ENCODE measurements at regions not wholly inside any gene's neighbourhood (a gene's known extent, or its start where the extent isn't known, plus 50 kb on each side); places are given as distances from the start of the nearest gene placed in this dataset.
A peak's percentile ranks its signal among the peaks of the same experiment; 100 is the strongest.

DNA sequence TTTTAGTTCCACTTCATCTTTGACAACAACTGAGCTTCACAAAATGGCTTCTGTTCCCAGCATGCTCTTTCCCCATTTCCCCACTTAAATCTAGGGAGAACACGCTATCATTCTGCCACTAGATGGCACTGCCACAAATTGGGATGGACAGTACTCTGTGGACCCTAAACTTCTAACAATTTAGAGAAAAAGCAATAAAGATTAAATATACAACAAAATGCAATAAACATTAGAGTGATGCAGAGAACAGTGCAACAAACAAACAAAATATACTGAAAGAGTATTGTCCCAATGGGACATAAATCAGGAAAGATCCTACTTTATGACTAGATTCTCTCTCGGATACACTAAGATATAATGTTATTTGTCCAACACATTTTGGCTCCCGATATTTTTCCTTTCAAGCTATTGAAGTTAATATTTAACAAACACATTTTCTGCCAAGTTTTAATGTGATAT, 169.7 kb upstream of the TMCO5A start:
- CTCF ChIA-PET, result interaction anchor here (0.6 to 3.9 kb wide), 27 partner anchors 8 to 120 kb away, joined by 3 to 54 read pairs (median 5); no protein-coding TSS in a partner anchor
- TF ChIP-seq, protein P1, sequence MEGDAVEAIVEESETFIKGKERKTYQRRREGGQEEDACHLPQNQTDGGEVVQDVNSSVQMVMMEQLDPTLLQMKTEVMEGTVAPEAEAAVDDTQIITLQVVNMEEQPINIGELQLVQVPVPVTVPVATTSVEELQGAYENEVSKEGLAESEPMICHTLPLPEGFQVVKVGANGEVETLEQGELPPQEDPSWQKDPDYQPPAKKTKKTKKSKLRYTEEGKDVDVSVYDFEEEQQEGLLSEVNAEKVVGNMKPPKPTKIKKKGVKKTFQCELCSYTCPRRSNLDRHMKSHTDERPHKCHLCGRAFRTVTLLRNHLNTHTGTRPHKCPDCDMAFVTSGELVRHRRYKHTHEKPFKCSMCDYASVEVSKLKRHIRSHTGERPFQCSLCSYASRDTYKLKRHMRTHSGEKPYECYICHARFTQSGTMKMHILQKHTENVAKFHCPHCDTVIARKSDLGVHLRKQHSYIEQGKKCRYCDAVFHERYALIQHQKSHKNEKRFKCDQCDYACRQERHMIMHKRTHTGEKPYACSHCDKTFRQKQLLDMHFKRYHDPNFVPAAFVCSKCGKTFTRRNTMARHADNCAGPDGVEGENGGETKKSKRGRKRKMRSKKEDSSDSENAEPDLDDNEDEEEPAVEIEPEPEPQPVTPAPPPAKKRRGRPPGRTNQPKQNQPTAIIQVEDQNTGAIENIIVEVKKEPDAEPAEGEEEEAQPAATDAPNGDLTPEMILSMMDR (IDR thresholded peaks at IDR 0.05; ENCODE audit: insufficient read depth, low read length, missing control alignments), result peak; percentile 52
- POLR2A ChIA-PET, result no interaction called here
- H3K4me3 ChIP-seq (ENCODE audit: low read depth, low read length), result no peak overlapping the region
- DNase-seq (ENCODE audit: low read depth, low spot score), result no peak

DNA sequence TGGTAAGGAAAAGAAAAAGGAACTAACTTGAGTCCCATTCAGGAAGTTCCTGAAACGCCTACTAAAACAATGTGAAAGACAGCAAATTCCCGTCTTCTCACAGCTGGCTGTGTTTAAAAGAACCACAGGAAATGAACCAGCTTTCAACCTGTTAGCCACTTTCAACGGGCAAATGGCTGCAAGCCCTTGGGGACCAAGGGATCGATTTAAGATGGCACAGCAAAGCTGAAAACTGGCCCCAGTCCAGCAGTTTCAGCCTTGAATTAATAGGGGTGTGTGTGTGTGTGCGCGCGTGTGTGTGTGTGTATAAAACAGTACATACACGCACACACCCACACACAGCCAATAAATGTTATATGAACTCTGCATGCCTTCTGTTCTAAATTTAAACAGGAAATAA, 168.7 kb upstream of the TMCO5A start:
- POLR2A ChIA-PET, result no interaction called here
- CTCF ChIA-PET, result interaction anchor here (1.8 to 3.9 kb wide), 8 partner anchors 9 to 119 kb away, joined by 5 to 54 read pairs (median 10); no protein-coding TSS in a partner anchor
- H3K4me3 ChIP-seq (ENCODE audit: low read depth, low read length), result no peak overlapping the region

DNA sequence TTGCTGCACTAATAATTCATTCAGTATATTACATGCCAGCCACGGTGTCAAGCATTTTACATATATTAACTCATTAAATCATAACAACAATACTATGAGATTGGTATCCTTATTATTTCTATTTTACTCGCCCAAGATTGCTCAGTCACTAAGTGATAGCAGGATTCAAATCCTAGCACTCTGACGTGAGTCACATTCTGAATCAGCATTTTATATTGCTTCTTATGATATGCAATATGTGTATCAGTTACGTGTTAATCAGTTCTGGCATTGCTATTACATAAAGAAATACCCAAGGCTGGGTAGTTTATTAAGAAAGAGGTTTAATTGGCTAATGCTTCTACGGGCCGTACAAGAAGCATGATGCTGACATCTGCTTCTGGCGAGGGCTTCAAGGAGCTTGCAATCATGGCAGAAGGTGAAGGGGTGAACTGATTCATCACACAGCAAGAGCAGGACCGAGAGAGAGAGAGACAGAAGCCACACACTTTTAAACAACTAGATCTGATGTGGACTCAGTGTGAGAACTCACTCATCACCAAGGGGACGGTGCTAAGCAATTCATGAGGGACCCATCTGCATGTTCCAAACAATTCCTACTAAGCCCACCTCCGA, 166.5 kb upstream of the TMCO5A start:
- POLR2A ChIA-PET, result no interaction called here
- CTCF ChIA-PET, result interaction anchor here (3.9 kb wide), 1 partner anchor 112 kb away, joined by 54 read pairs; no protein-coding TSS in a partner anchor
- no peak for DNase-seq (ENCODE audit: low read depth, low spot score)
- TF ChIP-seq, protein P1 (IDR thresholded peaks at IDR 0.05; ENCODE audit: insufficient read depth, low read length, missing control alignments), result no peak
- no peak overlapping the region for H3K4me3 ChIP-seq (ENCODE audit: low read depth, low read length)

More for the DNA sequence above, 168.7 kb upstream of the TMCO5A start:
- TF ChIP-seq, protein P1 (IDR thresholded peaks at IDR 0.05; ENCODE audit: insufficient read depth, low read length, missing control alignments), result no peak
- no peak for DNase-seq (ENCODE audit: low read depth, low spot score)

DNA sequence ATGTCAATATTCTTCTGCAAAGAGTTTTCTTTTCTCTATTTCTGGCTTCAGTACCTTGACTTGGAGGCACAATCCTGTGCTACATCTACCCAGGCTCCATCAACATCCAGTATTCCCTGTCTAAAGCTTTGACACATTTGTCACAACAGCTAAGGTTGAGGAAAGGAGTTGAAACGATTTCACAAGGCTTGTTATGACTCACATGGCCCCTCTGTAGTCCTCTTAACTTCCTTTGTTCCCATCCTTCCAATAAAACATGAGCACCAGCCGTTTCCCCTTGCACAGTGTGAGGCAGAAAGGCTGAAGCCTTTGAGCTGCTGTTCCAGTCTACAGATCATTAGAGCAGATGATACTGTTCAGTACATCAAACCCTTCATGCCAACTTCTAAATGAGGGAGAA, 163.0 kb upstream of the TMCO5A start:
- POLR2A ChIA-PET, result no interaction called here
- TF ChIP-seq, protein P1 (IDR thresholded peaks at IDR 0.05; ENCODE audit: insufficient read depth, low read length, missing control alignments), result no peak
- CTCF ChIA-PET, result no interaction called here
- DNase-seq (ENCODE audit: low read depth, low spot score), result no peak
- no peak overlapping the region for H3K4me3 ChIP-seq (ENCODE audit: low read depth, low read length)

DNA sequence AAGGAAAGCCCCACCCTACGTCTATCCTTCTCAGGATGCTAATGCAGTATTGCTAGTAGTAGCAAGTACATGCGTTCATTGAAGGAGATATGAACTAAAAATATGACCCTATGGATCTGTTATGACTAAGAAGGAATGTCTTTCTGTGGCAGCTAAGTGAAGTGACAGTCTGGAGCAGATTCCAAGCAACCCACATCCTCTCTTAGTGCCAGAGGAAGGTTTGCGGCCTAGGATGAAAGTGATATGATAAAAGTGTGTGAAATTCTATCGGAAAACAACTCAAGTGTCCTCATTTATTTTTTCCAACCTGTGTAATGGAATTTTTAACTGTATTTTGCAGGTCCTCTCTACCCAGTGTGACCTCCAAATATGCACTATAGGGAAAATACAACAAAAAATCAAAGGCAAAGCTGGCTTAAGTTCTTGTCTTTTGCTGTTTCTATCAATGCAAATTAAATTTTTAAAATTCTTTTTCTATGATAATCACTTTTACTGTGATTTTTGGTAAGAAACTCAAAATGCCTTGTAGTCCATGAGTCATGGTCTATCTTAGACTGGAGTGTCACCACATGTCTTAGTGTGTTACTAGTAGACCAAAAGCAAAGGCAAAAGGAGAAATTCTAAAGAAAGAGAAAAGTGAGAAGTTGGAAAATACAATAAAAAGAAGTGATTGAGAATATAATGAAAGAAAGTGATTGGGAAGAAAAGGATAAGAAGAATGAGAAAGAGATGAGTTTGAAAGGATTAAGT, 161.2 kb upstream of the TMCO5A start:
- CTCF ChIA-PET, result interaction anchor here (1.9 kb wide), 1 partner anchor 9 kb away, joined by 5 read pairs; no protein-coding TSS in a partner anchor
- TF ChIP-seq, protein P1 (IDR thresholded peaks at IDR 0.05; ENCODE audit: insufficient read depth, low read length, missing control alignments), result no peak
- H3K4me3 ChIP-seq (ENCODE audit: low read depth, low read length), result no peak overlapping the region
- peak; percentile 87 for DNase-seq (ENCODE audit: low read depth, low spot score)
- POLR2A ChIA-PET, result interaction anchor here (0.6 kb wide), 1 partner anchor 100 kb away, joined by 3 read pairs; no protein-coding TSS in a partner anchor

DNA sequence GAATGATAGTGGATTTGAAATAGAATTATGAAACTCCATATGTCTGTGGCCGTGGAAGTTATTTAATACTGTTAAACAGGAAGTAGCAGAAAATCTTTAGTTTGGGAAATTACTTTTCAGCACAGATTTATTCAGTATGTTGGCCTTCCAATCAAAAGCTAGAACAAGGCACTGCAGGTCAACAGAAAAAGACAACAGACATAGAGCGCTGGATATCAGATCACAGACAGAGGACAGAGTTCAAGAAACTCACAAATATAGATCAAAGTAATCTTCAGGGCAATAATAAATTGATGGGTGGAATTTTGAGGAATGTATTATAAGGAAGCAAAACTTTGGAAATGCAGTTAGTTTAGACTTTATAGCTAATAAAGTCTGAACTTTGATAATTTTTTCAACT, 159.5 kb upstream of the TMCO5A start:
- POLR2A ChIA-PET, result no interaction called here
- DNase-seq (ENCODE audit: low read depth, low spot score), result no peak
- no peak overlapping the region for H3K4me3 ChIP-seq (ENCODE audit: low read depth, low read length)
- TF ChIP-seq, protein P1 (IDR thresholded peaks at IDR 0.05; ENCODE audit: insufficient read depth, low read length, missing control alignments), result no peak
- CTCF ChIA-PET, result interaction anchor here (0.6 to 1.2 kb wide), 4 partner anchors 9 to 106 kb away, joined by 3 to 5 read pairs (median 4); no protein-coding TSS in a partner anchor

Data from AG04449 (cell line).